NCI-H748 (cell line): ENCODE measurements at regions not wholly inside any gene's neighbourhood (a gene's known extent, or its start where the extent isn't known, plus 50 kb on each side); places are given as distances from the start of the nearest gene placed in this dataset.

ENCODE experiments used
- DNase-seq: peaks from one replicate; lab custom pipeline; 2025; ENCODE audit not compliant: unreplicated experiment; lab: John Stamatoyannopoulos, UW

DNA sequence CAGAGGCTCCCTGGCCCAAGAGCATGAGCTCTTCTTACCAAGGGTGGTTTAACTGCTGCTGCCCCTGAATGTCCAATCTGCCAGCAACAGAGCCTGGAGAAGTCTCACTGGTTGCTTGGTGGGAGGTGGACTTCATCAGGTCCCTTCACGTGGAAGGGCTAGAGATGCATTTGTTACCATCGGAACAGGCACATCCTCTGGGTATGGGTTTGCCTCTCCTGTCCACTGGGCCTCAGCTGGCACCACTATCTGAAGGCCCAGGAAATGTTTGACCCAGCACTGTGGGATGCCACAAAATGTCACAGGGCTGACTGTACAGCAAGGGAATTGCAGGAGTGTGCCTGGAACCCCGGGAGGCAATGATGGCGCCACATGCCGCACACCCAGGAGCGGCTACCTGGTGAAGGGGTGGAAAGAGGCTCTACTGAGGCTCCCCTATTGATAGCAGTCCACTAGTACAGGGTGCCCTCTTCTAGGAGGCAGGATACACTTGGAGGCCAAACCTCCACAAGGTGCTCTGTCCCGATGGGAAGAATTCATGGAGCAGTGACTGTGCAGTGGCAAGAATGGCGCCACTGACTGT, 603.1 kb upstream of the MGMT start:
- no peak for DNase-seq

DNA sequence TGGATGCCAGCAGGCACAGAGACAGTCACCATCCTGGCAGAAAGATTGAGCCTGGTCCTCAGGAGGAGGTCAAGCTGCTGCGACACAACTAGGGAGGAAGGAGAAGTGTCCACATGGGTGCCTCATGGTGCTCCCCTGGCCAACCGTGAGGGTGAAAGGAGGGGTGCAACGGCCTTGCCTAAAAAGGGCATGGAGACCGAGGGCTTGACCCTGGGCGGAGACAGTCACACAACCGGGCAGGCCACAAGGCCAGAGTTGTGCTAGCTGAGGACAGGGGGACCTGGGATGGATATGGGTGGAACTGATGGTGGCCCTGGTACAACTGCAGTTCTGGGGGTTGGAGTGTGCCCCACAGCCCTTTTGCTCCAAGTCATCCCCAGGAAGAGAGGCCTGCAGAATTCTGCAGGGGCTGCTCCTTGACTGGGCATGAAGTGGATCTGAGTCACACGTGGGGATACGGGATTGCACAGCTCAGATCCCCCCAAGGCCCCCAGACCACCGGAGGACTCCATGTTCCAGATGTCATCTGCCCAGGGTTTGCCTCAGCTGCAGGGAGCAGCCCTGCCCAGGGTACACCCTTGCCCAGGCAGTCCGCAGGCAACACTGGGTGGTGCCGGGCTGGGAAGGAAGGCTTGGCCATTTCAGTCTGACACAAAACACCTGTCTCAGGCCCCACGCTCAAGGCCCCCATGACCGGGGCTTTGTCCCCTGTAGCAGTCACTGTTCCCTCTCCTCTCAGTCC, 602.3 kb upstream of the MGMT start:
- no peak for DNase-seq

GRCh38 chr10:128865436-128866195, 601.4 kb upstream of the MGMT start:
- no peak for DNase-seq

DNA sequence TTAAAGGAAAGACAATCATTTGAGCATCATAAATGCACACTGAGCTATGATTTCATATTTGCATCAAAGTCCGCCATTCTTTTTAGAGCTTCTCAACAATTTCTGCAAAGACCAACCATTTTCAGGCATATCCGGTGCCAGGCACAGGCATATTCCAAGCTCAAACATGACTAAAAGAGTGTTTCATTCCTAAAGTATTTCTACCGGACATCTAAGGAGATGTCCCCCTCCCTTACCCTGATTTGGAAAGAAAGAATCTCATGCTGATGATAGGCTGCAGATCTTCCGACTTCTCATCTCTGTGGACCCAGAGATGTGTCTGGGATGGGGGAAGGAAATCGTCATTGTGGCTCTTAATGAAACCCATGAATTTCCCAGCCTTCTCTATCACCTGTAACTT, 600.5 kb upstream of the MGMT start:
- no peak for DNase-seq

DNA sequence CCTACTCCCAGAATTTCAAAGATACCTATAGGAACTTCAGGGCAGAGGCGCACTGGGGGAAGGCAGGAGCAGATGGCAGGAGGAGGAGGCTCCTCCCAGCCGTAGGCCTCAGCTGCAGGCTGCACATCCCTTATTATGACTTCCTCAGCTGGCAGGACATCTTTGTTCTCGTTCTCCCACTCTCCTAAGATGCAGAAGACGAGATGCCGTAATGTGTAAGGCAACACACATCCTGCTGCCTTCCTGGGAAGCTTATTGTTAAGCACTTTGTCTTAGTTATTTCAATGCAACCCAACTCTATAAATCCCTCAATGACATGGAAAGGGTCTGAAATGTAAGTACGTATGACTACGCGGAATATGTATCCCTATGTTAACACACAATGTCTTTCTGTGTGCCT, 599.8 kb upstream of the MGMT start:
- no peak for DNase-seq

- no peak for DNase-seq
These were observed 599.2 kb upstream of the MGMT start for GRCh38 chr10:128867819-128868218.

- no peak for DNase-seq
These were observed 598.6 kb upstream of the MGMT start for GRCh38 chr10:128868481-128868880.

DNA sequence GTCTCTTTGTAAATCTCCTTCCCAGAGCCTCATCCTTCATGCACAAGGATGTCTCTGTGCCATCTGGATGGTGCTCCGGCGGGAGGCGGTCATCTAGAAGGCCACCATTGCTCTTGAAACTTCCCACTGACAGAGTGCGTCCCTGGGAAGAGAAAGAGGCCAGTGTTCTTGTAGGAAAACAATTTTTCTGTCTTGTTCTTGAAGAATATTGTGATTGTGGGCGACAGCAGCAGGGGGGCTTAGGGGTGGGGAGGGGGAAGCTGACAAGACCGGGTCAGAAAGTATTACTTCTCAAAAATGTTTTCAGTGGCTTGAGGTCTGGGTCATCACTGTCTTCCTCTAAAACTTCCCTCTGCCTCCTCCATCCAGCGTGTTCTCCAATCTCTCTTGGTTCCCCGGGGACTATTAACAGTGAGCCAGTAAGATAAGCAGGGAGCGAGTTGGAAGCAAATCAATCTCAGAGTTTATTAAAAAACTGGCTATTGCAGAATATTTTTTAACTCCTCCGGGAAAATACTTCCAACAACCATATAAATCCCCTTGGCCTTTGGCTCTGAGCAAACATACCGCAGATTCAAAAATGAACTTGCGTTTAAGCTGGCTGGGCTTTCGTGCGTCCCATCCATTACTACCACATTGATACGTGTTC, 597.8 kb upstream of the MGMT start:
- DNase-seq, result no peak

DNA sequence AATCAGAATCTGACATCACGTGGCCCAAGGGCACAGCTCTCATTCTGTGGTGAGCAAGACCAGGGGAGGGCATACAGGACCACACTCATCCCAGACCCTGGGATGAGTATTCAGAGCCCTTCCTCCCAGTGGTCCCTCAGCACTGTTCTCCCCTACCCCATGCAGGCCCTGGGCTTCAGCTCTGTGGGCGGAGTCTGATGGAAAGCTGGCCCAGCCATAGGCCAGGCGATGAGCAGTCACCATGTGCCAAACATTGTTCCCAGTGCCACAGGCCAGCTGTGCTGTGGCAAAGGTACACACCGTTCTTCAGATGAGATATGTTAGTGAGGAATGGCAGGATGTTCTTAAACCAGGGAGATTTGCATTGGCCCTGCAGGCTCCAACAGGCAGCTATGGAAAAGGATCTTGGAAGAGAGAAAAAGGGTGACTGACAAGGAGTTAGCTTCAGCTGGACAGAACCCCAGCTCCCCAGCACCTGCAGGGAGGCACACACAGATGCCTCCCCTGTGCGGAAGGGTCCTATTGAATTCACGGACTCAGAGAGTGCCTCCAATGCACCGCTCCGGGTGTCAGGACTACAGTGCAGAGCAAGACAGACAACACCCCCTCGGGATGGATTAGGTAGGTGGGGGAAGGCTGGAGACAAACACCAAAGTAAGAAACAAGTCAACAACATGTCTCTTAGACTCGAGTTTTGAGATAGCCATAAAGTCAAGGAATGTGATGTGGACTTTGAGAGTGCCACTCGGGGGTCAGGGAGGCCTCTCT, 596.0 kb upstream of the MGMT start:
- DNase-seq, result no peak

DNA sequence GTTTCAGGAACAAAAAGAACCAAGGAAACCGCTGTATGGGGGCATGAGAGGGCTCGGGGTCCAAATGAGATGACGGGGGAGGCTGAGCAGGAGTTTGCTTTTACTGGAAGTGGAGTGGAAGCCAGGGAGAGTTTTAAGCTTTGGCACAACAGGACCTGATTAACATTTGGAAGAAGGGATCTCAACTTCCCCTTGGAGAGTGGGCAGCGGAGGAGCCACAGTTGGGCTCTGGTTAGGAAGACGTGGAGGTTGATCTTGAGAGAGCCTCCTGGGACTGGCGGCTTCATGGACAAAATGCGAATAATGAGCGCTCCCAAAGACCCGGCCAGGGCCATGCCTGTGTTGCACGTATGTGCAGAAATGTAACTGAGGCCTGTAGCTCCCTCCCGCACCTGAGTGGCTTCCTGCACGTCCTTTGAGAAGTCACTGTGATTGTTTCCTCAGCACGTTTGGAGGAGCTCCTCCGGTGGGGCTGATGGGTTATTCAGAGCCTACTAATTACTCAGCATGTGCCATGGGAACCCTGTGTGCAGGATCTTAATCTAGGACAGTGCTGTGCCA, 595.3 kb upstream of the MGMT start:
- DNase-seq, result no peak

DNA sequence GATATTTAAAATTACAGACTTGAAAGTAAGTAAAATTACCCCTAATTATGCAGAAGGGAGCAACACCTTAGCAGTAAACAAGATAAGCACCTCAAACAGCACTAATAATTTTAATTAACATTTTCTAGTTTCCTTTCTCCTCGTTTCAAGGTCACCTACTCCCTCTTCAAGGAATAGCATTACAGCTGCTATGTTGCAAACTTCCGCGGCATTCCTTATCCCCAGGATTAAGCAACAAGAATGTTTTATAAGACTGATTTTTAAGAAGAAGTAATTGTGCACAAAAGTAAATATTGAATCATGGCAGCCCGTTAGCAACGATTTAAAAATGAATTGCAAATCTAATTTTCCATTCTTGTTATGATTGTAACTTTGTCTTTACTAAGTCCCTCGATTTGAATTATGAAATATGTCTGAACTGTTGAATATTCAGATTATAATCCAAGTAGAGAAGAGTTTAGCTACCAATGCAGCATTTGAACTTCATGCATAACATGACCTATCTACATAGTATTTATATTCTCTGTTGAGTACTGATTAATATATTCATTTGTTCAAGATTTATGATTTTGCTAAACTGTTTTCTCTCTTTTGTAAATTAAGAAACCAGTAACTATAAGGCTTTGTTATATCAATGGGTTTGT, 593.5 kb upstream of the MGMT start:
- DNase-seq, result no peak

- no peak for DNase-seq
These were observed 592.7 kb upstream of the MGMT start for GRCh38 chr10:128874331-128874730.

- no peak for DNase-seq
These were observed 591.9 kb upstream of the MGMT start for GRCh38 chr10:128875030-128875744.

DNA sequence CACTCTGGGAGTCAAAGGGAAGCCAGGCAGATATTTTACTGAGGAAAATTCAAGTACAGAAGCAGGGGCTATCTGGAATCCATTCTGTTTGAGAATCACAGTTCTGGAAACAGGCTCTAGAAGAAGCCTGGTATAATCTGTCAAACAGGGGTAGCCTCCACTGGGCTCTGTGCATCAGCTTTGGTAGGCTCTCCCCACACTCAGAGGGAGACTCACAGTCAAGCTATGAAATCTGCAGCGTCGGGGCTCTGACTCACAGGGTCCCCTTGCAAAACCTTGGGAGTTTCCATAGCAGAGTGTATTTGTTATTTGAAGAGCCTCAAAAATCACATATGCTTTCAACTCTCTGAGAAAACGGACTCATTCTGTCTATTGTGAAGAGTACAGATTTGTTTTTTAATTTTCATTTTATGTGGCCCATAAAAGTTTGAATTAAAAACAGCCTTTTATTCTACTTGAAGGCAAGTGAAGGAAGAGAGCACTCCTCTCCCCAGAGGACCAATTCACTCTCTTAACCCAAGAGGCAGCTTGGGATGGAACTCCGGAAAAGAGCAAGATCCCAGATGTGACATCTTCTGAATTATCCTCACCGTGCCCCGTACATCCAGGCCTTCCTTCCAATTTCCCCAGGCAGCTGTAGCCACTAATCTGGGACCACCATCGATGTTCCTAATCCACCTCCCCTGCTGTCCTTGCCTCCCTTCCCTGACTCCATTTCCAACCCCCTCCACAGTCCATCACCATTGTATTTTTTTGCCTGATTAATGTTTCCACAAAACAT, 590.9 kb upstream of the MGMT start:
- no peak for DNase-seq

- no peak for DNase-seq
These were observed 589.9 kb upstream of the MGMT start for GRCh38 chr10:128877141-128877540.

GRCh38 chr10:128877936-128878335, 589.1 kb upstream of the MGMT start:
- no peak for DNase-seq

GRCh38 chr10:128879030-128879429, 588.0 kb upstream of the MGMT start:
- DNase-seq, result no peak

- no peak for DNase-seq
These were observed 587.5 kb upstream of the MGMT start for GRCh38 chr10:128879441-128880140.
